NOMO-1 (cell line): ENCODE measurements at regions not wholly inside any gene's neighbourhood (a gene's known extent, or its start where the extent isn't known, plus 50 kb on each side); places are given as distances from the start of the nearest gene placed in this dataset.

ENCODE experiments used
- DNase-seq, 2 experiments: peaks; one replicate each; lab custom pipeline; 2025; ENCODE audit not compliant: unreplicated experiment in 2 of 2; lab: John Stamatoyannopoulos, UW

DNA sequence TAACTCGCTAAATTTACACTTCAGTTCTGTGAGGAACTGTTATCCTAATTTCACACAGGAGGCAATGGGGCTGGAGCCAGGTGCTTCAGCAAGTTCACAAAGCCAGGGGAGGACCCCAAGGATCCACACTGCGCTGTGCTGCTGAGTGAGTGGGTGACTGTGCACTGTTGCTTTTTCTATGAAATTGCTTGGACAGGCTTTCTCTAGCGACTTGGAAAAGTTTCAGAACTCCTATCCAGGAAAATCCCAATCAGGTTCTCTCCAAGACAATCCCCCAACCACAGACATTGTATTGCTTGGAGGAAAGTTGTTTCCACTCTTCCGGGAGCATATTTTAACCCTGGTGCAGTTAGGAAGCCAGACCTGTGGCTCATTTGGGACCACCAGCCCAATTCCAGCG, 175.9 kb upstream of the CST7 start:
- no peak for DNase-seq

- DNase-seq: no peak
Observed at GRCh38 chr20:24773751-24774201, 175.3 kb upstream of the CST7 start.

DNA sequence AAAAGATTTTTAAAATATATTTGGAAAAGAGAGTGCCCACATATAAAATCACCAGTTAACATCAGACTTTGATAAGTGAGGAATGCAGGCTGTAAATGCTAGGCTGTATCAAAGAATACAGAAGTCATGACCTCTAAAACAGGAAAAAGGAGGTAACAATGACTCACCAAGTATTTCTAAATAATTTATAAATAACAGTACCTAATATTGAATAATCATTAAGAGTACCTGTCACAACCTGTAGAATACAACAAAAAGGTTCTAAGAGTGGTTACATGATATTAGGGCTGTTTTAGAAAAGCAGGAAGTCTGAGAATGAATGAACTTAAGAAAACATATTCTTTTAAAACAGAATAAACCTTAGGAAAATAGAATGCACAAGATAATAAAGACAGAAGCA, 173.1 kb upstream of the CST7 start:
- no peak for DNase-seq

DNA sequence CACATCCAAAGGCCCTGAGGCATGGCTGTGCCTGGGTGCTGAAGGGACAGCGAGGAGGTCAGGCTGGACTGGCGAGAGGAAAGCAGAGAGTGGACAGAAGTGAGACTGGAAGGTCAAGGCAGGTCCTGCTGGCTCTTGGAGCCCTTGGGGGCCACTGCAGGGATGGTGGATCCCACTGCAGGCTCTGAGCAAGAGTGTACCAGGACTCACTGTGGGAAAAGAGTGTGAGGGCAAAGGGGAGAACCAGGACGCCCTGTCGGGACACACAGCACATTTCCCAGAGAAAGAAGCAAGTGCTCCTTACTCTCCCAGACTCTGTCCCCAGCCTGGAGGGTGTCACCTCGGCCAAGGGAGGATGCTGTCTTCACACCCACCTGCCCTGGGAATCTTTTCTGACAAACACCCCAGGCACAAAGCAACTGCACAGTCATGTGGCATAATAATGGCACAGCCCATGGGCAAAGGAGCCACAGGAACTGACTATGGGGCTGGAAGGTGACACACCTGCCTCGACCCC, 172.3 kb upstream of the CST7 start:
- DNase-seq: no peak

DNA sequence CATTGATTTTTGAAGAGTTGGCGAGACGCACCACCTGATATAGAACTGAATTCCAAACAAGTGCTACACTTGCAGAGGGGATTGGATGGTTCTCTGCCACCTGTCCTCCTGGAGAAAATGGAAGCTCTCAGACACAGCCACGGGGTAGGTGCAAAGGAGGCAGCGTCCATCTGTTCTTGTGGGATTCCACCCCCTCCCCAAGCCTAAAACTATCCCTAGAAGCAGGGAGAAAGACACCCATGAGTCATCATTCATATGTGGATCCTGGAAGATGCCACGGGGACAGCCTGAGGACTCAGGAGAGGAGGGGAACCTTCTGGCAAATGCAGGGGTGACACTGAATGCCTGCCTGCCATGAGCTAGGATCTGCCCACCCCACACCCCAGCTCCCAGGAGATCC, 171.3 kb upstream of the CST7 start:
- no peak for DNase-seq

DNA sequence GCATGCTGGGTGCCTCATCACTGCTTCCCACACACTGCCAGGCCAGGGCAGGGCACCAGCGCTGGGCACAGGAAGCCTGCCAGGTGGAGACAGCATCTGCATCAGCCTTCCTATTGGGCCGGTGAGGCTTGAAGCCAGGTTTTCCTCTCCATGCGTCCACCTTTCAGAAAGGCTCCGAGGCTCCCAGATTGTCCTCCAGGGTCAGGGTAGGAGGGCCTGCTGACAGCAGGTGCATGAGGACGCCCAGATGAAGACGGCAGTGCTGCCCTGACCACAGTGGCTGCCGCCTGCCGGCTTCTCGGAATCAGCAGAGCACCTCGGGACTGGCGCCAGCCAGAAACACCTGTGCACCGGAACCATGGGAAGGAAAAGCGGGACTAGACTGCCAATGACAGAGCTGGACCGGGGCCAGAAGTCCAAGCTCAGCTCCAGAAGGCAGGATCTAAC, 170.5 kb upstream of the CST7 start:
- no peak for DNase-seq

- DNase-seq: no peak
Observed at GRCh38 chr20:24779131-24779530, 169.9 kb upstream of the CST7 start.

DNA sequence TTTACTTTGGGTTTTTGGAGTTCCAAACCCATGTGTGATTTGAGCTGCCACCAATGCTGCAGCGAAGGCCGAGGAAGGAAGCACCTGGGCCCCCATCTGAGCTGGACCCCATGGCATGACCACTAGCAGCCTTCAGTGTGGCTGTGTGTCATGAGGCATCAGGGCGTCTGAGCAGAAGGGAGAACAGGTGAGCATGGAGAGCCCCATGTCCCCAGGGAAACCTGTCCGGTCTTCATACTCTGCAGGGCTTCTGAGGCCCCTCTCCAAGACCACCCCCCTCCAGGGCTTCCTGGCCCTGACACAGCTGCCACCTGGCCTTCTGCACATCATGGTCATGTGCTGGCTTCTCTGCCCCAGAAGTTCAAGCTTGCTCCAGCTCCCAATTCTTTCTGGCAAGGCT, 169.1 kb upstream of the CST7 start:
- no peak for DNase-seq

- no peak for DNase-seq
Observed at GRCh38 chr20:24780674-24781417, 168.2 kb upstream of the CST7 start.

DNA sequence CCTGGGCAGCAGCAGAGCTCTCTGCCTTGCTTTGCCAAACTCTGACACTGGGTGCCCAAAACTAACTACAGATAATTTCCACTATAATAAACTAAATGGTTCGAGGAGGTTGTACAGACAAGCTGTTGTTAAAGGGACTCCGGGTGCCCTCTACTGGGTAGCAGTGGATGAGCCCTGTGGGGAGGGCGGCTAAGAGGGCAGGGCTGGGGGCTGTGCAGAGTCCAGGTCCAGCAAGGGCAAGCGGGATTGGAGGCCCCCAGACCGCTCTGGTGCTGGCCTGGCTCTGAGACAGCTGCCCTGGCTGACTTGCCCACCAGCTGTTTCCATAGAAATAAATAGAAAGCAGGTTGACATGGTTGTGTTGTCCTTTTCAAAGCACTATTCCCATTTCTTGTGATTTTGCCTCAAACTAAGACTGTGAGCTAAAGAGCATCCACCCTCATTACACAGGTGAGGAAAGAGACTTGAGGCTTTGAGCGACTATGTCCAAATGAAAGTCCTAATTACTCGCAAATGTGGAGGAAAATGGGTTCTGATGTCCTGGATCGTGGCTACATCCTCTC, 167.6 kb upstream of the CST7 start:
- DNase-seq: no peak

DNA sequence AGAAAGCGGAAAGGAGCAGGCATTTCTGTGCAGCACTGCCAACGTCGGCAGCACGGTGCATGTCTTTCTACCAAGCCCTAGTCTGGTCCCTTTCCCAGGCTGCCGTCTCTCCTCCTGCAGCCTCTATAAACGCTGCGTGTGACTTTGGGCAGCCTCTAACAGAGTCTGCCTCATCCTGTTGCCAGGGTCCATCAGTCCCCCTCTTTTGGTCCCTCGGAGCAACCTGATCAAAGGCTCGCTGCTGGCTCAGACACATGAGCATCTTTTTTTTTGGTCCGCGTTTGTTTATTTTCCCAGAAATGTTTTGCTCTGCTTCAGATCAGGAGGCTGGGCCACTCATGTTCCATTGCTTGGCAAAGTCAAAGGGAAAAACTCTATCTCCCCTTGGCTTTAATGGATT, 166.8 kb upstream of the CST7 start:
- no peak for DNase-seq

DNA sequence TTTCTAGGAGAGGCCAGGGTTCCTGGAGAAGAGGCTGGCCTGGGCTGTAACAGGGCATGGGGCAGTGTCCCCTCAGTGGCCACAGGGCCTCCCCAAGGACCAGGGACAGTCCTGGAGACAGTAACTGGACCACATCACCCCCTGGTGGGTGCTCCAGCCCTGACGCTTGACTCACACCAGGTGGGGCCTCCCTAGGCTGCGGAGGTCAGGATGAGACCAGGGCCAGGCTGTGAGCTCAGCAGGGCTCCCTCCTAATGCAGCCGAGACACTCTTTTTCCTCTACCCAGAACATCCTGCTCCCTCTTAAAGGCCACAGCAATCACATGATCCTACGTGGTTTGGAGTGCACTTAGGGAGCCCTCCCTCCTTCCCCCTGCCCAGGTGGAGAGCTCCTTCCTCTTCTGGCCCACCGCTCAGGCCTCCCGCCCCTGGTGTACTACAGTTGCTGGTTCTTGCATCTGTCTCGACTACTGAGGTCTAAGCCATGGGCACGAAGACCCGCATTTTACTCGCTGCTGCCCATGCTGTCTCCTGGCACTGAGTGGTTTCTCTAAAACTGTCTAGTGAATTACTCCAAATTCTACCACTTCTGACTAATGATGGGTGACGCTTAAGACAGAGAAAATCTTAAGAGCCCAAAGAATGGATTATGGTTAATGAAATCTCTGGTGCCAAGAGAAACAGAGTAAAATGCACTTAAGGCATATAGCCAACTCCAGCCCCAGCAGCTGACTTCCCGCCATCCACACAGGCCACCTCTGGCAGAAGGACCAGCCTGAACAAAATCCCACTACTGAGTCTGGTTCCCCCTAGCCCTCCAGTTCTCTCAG, 166.1 kb upstream of the CST7 start:
- no peak for DNase-seq

DNA sequence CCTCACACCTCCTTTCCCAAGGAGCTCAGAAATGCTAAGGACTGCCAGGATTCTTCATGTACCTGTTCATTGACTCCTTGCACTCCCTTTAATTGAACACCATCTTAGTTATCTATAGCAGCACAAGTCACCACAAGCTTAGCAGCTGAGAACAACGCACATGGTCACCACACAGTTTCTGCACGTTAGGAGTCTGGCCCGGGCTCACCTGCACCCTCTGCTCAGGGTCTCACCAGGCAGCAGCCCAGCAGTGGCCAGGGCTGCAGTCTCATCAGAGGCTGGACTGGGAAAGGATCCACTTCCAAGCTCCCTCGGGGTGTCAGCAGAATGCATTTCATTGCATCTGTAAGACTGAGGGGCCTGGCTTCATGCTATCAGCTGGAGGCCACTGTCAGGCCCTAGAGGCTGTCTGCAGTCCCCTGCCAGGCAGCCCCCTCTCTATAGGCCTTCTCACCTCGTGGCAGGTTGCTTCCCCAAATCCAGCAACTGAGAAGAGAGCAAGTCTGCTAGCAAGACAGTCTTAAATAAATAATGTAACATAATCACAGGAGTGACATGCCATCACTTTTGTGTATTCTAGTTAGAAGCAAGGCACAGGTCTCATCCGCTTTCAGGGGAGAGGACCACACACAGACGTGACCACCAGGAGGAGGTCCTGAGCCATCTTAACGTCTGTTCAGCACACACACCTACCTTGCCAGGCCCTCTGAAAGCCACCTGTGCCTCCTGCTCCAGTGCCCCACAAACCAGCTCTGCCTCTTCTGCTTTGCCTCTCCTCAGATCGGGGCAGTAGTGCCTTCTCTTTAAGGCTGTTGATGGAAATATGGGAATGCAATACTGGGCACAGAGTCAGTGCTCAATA, 165.2 kb upstream of the CST7 start:
- no peak for DNase-seq

- no peak for DNase-seq
Observed at GRCh38 chr20:24784607-24785006, 164.5 kb upstream of the CST7 start.

GRCh38 chr20:24785141-24786110, 163.6 kb upstream of the CST7 start:
- DNase-seq: no peak

DNA sequence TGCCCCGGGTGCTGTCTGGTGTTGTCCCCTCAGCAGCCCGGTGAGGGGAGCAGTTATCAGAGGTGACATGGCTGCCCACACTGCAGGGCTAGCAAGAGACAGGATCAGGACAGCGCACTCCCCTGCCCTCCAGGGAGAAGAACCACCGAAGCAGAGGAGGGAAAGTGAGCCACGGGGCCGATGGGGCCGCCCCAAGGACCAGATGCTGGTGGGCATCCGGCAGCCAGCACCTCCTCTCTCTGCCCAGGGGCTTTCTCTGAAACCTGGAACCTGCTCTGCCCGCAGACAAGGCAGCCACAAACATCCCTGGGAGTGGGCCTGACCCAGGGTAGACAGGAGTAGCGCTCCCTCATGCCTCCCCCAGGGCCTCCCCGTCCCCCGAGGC, 163.0 kb upstream of the CST7 start:
- DNase-seq: no peak

- no peak for DNase-seq
Observed at GRCh38 chr20:24786646-24787045, 162.4 kb upstream of the CST7 start.

DNA sequence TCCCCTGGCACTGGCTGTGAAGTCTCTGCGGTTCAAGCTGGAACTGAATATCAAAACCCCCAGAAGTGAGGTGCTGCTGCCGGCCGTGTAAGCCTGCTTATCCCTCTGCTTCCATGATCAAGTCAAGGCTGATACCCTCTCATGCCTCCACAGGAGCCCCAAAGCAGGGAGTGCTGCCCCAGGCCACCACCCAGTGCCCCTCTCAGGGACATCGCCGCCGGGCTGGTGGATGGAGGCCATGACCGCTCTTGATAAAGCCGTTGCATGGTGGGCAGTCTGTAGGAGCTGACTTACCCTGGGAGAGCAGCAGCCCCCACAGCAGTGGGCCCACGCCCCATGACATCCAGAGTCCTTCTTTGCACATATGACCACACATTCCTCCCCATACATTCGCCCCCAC, 162.0 kb upstream of the CST7 start:
- DNase-seq: no peak

- no peak for DNase-seq
Observed at GRCh38 chr20:24787621-24788020, 161.4 kb upstream of the CST7 start.

GRCh38 chr20:24789877-24790276, 159.2 kb upstream of the CST7 start:
- no peak for DNase-seq
